ENCODE measurements at regions not wholly inside any gene's neighbourhood (a gene's known extent, or its start where the extent isn't known, plus 50 kb on each side); places are given as distances from the start of the nearest gene placed in this dataset.

DNA sequence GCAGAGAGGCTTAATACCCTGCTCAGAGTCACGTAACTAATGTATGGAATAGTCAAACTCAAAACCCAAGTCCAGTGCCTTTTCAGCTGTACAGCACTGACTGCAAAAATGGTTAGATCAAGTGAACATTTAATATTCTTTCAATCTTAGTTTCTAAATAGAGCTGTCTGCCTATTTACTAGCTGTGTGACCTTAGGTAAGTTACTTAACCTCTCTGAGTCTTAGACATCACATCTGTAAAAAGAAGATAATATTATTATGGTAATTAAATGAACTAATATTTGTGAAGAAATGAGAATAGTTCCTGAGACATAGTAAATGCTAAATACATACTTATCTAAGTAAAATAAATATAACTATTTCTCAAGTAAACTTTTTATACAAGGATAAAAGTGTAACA, 235.5 kb downstream of the SAMD5 start:
- DNase-seq (ENCODE audit: low spot score in 2 of 2), result no peak

GRCh38 chr6:147749331-147749730, 240.8 kb downstream of the SAMD5 start:
- no peaks in the 10 kb centered on the region for H3K27me3 ChIP-seq
- WGBS, 2 donors, result 93 to 94% methylated on average over 5 of the region's 5 CpGs
- no peak overlapping the region for H3K4me3 ChIP-seq
- no peaks in the 10 kb centered on the region for H3K9me3 ChIP-seq
- no peaks in the 10 kb centered on the region for H3K4me1 ChIP-seq
- no peak for TF ChIP-seq CTCF (IDR thresholded peaks at IDR 0.05)
- TF ChIP-seq POLR2A (IDR thresholded peaks at IDR 0.05), result no peak
- no peak for TF ChIP-seq EP300 (IDR thresholded peaks at IDR 0.05)
- DNase-seq (ENCODE audit: low spot score in 2 of 2), result no peak
- no peaks in the 10 kb centered on the region for H3K36me3 ChIP-seq
- no peak overlapping the region for H3K27ac ChIP-seq

More for the DNA sequence above, 235.5 kb downstream of the SAMD5 start:
- no peaks in the 10 kb centered on the region for H3K27me3 ChIP-seq
- no peak overlapping the region for H3K4me3 ChIP-seq
- TF ChIP-seq CTCF (IDR thresholded peaks at IDR 0.05), result no peak
- TF ChIP-seq POLR2A (IDR thresholded peaks at IDR 0.05), result no peak
- TF ChIP-seq EP300 (IDR thresholded peaks at IDR 0.05), result no peak
- no peaks in the 10 kb centered on the region for H3K9me3 ChIP-seq
- no peak overlapping the region for H3K27ac ChIP-seq
- no peaks in the 10 kb centered on the region for H3K36me3 ChIP-seq
- no peaks in the 10 kb centered on the region for H3K4me1 ChIP-seq
- WGBS, 2 donors, result 93 to 95% methylated on average over 1 of the region's 1 CpG

GRCh38 chr6:147750413-147750812, 241.9 kb downstream of the SAMD5 start:
- DNase-seq (ENCODE audit: low spot score in 2 of 2), result no peak
- H3K9me3 ChIP-seq, result peaks cover 0 to 8% (median 0%) of the 10 kb centered on the region in 4 donors
- H3K4me1 ChIP-seq, result no peaks in the 10 kb centered on the region
- no peak for TF ChIP-seq CTCF (IDR thresholded peaks at IDR 0.05)
- no peak for TF ChIP-seq POLR2A (IDR thresholded peaks at IDR 0.05)
- no peak for TF ChIP-seq EP300 (IDR thresholded peaks at IDR 0.05)
- H3K4me3 ChIP-seq, result no peak overlapping the region
- WGBS, 2 donors, result 67 to 76% methylated on average over 4 of the region's 4 CpGs
- H3K27me3 ChIP-seq, result no peaks in the 10 kb centered on the region
- no peaks in the 10 kb centered on the region for H3K36me3 ChIP-seq
- H3K27ac ChIP-seq, result no peak overlapping the region

GRCh38 chr6:147751232-147751631, 242.7 kb downstream of the SAMD5 start:
- H3K27ac ChIP-seq, result no peak overlapping the region
- H3K36me3 ChIP-seq, result no peaks in the 10 kb centered on the region
- no peaks in the 10 kb centered on the region for H3K27me3 ChIP-seq
- DNase-seq (ENCODE audit: low spot score in 2 of 2), result no peak
- 72 to 75% methylated on average over 6 of the region's 6 CpGs for WGBS, 2 donors
- no peaks in the 10 kb centered on the region for H3K4me1 ChIP-seq
- H3K9me3 ChIP-seq, result peaks cover 0 to 8% (median 0%) of the 10 kb centered on the region in 4 donors
- TF ChIP-seq CTCF (IDR thresholded peaks at IDR 0.05), result no peak
- TF ChIP-seq POLR2A (IDR thresholded peaks at IDR 0.05), result no peak
- no peak for TF ChIP-seq EP300 (IDR thresholded peaks at IDR 0.05)
- no peak overlapping the region for H3K4me3 ChIP-seq

DNA sequence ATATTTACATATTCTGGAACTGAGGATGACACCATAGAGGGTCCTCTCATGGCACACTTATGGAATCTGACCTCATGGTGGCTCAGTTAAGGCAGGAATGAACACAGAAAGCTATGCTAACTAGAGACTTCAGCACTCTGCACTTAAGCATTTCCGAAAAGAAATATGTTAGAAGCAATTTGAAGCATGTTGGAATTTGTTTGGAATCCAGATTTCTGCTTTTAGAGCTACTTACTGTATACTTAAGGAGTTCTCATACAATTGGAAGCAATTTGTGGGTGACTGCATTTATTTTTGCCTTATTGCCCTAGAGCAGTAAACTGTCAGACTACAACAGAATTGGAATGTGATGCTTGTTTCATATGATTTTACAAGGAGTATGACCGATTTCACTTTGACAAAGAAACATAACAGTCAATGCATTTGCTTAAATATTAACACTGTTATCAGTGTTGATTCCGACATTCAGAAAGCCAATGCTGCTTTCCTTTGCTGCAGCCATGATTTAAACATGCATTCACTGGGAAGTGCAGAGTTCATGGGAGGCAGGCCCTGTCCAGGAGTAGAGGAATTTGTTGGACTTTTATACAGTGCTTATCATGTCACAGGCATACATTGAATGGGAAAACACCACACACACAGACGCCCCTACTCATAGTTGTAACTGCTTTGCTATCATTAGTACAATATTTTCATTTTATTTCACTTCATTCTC, 244.4 kb downstream of the SAMD5 start:
- 49 to 60% methylated on average over 4 of the region's 4 CpGs for WGBS, 2 donors
- H3K9me3 ChIP-seq, result peaks cover 0 to 8% (median 0%) of the 10 kb centered on the region in 4 donors
- no peak overlapping the region for H3K27ac ChIP-seq
- no peaks in the 10 kb centered on the region for H3K27me3 ChIP-seq
- no peak overlapping the region for H3K4me3 ChIP-seq
- no peak for TF ChIP-seq EP300 (IDR thresholded peaks at IDR 0.05)
- no peak for TF ChIP-seq POLR2A (IDR thresholded peaks at IDR 0.05)
- TF ChIP-seq CTCF (IDR thresholded peaks at IDR 0.05), result no peak
- H3K36me3 ChIP-seq, result no peaks in the 10 kb centered on the region
- no peak for DNase-seq (ENCODE audit: low spot score in 2 of 2)
- no peaks in the 10 kb centered on the region for H3K4me1 ChIP-seq

All from tibial nerve (tissue), 4 donors.